HPDE6-E6E7 (cell line): ENCODE measurements at regions not wholly inside any gene's neighbourhood (a gene's known extent, or its start where the extent isn't known, plus 50 kb on each side); places are given as distances from the start of the nearest gene placed in this dataset.

Experiments
- DNase-seq: peaks from one replicate; pipeline ENCODE4 v3.0.0; 2011; ENCODE audit warnings: missing footprints; ENCODE audit errors: extremely low spot score

DNA sequence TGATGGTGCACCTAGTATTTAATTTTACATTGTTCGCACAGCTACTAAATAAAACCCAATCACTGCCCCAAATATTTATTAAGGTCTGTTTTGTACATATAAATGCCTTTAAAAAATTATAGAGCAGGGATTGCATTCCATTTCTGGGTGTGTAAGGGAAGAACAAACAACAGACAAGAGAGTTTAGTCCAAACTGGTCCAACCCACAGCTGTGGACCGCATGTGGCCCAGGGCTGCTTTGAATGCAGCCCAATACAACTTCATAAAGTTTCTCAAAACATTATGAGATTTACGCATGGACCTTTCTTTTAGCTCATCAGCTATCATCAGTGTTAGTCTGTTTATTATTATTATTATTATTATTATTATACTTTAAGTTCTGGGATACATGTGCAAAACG lies 114.8 kb upstream of the LRATD1 start:
- no peak for DNase-seq

DNA sequence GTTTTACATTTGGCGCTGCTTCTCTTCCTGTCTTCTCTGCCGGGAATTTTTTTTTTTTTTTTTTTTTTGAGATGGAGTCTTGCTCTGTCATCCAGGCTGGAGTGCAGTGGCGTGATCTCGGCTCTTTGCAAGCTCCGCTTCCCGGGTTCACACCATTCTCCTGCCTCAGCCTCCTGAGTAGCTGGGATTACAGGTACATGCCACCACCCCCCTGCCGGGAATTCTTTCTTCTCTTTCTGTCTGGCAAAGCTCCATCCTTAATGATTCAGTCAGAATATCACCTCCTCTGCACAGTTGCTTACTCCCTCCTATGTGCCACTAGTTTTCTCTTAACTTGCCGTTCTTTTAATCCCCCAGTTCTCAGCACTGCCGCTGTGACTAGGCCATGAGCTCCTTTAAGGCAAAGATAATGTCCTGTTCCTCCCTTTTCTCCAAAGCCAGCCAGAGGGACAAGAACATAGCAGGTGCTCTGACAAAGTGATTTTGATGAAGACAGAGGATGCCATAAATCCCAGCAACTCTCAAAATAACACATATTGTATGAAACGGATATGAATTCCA lies 112.1 kb upstream of the LRATD1 start:
- DNase-seq, result no peak

DNA sequence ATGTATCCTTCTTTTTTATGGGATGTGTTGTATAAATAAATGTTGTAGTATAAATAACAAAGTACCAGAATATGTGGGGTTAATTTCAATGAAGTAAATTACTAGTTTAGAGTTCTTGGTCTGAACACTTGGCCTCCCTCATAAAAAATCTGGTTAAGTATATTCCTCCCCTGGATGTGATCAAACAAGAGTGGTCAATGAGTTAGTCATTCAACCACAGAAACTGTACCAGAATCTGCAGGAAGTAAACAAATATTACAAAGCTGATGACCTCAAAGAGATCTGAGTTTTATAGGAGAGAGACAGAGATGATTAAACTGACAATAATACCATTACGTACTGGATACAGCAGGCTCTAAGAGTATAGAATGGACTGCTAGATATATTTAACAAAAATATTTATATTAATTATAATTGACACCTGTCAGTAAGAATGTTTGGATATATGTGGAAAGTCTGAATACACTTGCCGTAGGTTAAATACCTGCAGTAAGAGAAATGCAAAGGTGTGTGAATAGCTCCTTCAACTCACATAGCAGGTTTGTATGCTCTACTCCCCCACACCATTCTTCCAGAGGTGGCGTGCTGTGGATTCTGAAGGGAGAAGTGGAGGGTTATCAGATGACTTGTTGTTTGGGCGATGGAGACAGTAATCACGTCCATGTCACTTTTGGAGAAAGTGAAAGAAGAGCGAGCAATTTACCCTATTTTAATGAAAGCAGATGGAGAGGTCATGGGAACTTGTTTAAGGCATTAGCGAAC lies 108.3 kb upstream of the LRATD1 start:
- DNase-seq, result peak; percentile 66

DNA sequence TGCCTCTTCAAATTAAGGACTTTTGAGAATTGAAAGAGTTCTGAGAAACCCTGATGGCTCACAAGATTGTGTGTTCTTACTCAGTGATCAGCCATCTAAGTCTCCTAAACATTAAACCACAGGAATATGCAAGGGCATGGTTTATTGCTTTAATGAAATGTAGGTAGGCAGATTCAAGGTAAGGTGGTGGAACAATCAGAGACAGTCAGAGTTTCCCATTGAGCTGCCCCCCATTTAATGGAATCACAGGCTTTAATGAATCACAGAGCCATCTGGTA lies 107.8 kb upstream of the LRATD1 start:
- no peak for DNase-seq

DNA sequence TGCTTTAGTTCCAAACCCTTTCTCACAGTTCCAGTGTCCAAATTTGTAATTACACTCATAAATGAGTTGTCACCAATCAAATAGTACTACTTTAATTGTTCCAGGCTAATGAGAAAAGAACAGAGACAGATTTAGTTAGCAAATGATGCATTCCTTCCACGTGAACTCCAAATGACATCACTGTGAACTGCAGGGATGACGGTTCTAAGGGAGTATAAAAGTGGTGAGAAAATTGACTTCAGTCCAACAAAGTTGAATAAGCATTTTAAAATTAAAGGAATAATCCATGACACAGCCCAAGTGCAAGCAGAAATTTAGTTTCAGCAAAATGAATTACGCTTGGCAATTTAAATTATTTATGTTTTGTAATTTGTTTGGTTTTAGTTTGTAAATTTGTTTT lies 102.0 kb upstream of the LRATD1 start:
- DNase-seq, result no peak

DNA sequence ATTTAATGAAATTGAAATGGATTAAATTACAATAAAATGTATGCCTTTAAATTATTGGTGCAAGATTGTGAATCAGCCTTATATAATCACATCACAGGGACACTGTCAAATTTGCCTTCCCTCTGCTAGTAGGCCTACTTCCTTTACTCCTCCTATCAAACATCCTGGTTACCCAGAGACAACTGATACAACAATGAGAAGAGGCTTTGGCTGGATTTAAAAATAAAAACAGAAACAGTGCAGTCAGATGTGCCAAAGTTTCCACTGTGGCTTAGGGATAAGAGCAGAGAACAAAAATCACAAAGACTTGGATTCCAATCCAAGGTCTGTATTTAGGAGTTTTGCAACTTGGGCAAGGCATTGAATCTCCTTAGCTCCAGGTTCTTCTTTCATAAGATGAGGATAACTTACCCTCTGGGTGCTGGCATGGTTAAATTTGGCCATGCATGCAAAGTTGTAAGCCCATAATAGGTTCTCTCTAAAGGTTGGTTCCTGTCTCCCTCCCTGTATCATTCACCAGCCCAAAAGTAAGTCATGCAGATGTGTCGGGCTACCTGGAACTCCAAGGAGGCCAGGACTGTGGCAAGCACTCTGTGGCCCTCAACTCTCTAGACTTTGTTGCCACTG lies 99.3 kb upstream of the LRATD1 start:
- DNase-seq, result no peak

DNA sequence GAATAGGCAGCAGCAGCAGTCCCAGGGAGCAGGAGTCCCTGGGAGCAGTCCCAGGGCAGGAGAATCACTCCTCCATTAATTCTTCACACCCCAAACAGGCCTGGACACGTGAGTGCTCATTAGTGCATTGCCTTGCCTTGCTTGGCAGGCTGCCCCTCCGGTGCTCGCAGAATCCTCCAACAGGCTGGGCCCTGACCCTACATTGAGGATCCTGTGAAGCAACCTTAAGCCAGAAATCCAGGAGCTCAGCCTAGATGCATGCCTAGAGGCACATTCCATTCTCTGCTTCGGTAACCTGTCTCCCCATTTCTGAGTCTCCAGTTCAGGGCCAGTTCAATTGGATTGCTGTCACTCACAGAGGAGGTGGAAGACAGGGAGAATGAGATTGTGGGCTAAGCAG lies 97.4 kb upstream of the LRATD1 start:
- peak; percentile 84 for DNase-seq

DNA sequence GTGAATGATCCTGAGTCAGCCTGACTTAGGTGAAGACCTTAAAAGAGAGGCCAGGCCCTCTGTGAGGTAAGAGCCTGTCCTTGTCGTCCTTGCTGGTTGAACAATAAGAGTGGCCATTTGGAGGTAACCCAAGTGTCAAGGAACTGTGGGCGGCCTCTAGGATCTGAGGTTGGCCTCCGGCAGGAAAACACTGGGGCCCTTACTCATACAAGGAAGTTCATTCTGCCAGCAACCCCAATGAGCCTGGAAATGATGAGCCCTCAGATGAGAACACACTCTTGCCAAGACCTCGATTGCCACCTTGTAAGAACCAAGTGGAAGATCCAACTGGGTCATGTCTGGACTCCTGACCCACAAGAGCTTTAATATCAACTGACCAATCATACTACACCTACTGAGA lies 95.5 kb upstream of the LRATD1 start:
- DNase-seq, result no peak

DNA sequence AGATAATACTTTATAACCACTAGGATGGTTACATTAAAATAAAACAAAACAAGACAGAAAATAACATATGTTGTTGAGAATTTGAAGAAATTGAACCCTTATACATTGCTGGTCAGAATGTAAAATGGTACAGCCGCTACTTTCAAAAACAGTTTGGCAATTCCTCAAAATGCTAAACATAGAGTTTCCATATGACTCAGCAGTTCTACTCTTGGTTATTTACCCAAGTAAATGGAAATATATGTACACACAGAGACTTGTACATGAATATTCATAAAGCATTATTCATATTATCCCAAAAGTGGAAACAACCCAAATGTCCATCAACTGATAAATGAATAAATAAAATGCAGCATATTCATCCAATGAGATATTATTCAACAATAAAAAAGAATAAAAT lies 92.5 kb upstream of the LRATD1 start:
- DNase-seq, result no peak

DNA sequence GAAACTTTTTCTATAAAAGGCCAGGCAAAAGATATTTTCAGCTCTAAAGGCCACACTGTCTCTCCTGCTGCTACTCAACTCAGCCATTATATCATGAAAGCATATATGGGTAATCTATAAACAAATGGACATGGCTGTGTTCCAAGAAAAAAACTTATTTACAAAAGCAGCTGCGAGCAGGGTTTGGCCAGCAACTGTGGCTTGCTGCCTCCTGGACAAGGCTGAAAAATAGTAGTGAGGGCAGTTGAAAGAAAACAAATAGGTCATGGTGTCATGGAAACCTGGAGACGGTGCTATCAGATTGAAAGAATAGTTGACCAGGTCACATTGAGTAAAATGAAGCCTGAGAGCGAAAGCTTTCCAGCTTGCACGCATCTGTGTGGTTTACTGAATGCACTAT lies 89.2 kb upstream of the LRATD1 start:
- no peak for DNase-seq

DNA sequence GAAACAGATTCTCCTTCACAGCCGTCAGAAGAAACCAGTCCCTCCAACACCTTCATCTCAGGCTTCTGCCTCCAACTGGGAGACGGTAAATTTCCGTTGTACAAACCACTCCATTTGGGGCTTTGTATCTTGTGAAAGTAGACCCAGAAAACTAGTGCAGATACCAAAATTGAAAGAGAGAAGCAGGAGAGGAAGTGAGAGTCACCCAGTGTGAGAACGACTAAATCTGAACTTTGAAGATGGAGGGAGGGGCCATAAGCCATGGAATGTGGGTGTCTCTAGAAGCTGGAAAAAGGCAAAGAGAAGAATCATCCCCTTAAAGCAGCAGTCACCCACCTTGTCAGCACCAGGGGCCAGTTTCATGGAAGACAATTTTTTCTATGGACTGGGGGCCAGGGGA lies 88.3 kb upstream of the LRATD1 start:
- no peak for DNase-seq

DNA sequence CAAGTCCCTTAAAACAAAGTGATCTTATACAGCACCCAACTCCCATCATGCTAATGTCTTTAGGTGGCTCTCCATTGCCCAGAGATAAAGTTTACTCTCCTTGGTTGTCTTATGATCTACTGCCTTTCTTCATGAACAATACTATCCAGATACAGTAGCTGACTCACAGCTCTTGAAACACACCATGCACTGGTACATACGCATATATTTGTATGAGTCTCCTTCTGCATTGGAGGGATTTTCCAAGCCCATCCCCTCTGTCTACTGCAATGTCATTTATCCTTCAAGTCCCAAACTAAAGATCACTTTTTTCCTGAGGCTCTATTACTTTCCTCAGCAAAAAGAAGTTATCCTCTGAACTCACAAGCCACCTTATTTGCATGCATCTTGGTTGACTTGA lies 84.7 kb upstream of the LRATD1 start:
- DNase-seq, result no peak

DNA sequence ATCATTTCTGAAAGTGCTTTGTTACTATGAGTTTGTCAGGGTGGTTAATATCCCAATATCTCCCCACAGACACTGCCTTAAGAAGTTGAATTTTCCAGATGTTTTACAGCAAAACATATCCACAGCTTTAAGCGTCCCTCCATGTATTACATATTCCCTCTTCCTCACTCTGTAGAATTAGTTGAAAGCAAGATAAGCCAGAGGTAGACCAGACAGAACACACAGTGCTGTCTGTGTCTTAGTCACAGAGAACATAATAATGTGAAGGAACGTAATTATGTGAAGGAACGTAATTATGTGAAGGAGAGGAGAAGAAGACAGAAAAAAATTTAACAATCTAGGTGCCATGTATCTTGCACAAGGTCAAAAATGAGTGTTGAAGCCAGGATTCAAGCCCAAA lies 81.9 kb upstream of the LRATD1 start:
- DNase-seq, result no peak

DNA sequence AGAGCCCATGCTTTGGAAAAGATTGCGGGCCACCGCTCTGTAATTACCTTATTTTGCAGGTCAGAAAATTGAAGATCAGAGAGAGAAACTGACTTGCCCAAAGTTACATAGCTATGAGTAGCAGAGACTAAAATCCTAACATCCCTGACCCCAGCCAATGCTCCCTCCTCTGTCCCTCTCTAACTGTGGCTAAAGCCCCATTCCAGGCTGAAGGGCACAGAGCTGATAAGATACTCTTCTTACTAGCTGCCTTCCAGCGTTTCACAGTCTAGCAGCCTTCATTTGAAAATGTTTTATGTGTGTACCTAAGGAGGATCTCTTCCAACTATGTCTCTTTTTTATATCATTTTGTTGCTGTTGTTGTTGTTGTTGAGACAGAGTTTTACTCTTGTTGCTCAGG lies 81.4 kb upstream of the LRATD1 start:
- no peak for DNase-seq

DNA sequence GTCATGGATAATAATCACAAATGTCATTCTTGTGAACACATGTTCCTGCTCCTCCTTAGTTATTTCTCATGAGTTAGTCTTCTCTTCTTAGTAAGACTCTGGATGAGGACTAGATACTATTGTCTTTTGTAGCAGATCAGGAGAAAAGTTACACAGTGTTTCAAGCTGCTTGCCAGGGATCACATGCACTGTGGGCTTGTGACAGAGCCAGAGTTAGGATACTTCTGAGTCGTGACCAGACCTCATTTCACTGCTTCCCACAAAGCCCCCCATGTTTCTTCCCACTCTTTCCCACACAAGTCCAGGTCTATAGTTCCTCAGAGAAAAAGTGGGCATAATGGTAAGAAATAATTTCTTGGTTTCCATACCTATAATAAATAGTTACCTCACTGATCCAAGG lies 80.2 kb upstream of the LRATD1 start:
- no peak for DNase-seq

DNA sequence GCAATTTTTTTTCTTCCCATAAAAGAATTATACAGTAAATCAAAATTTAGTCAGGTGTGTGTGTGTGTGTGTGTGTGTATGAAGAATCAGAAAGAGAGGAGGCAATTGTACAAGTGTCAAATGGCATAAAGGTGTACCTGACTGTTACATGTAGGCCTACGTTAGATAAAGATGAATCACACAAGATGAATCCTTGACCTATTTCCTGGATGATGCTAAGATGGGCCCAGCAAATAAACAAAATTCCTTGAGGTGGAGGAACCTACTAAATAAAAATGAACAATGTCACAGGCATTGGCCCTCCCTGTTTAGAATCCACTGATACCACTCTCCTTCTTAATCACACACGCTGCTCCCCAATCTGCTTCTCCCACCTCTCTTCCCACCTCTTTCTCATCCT lies 79.7 kb upstream of the LRATD1 start:
- DNase-seq, result no peak

DNA sequence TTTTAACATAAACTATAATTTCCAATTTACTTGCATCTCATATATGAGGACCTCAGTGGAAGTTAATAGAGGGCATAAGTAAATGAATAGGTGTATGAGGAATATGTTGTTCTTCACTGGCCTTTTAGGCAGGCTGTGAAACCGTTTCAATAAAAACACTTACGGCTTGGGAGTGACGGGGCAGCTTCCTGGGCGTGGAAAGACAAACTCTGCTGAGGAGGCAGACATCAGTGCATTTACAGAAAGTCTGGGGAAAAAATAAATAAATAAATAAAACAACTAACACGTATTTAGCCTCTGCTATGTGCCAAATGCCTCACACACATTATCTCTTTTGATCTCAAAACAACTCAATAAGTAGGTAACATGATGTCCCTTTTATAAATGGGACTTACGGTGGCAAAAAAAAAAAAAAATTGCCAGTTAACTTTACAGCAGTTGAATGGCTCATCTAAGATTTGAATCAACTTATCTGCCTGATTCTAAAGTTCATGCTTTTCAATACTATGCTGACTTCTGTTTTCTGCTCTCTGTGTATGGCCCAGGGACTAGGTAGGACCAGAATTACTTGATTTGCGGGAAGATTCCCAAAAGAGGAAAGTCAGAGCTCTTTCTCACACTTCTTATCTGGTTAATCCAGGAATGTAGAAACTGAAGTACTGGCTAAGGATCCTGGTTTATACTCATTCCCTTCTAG lies 77.5 kb upstream of the LRATD1 start:
- no peak for DNase-seq

DNA sequence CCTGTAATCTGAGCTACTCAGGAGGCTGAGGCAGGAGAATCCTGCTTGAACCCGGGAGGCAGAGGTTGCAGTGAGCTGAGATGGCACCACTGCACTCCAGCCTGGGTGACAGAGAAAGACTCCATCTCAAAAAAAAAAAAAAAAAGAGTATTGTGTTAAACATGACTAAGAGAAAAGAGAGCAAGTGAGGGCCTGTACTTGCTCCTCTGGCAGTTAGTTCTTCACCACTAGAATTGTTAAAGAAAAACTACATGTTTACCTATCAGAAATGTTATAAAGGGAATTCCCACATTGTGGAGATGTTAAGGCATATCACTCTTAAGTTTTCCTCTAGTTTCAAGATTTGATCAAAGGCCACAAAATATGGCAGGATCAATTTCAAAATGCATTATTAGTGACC lies 75.4 kb upstream of the LRATD1 start:
- DNase-seq, result peak; percentile 44

DNA sequence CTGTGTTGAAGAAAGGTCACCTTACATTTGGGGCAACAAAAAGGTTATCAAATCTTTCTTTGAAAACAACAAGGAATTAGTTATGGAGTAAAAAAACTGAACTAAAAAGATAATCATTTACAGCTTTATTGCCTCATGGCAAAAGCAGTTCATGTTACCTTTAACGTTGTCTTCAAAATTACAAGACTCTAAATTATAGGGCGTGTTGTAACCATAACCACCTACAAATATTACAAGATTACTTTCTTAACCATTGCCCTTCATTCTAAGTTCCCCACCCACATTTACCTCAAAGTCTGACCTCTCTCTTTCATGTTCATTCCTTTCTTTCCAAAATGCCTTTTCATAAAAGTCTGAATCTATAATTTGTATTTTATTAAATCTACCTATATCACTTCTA lies 74.6 kb upstream of the LRATD1 start:
- no peak for DNase-seq

DNA sequence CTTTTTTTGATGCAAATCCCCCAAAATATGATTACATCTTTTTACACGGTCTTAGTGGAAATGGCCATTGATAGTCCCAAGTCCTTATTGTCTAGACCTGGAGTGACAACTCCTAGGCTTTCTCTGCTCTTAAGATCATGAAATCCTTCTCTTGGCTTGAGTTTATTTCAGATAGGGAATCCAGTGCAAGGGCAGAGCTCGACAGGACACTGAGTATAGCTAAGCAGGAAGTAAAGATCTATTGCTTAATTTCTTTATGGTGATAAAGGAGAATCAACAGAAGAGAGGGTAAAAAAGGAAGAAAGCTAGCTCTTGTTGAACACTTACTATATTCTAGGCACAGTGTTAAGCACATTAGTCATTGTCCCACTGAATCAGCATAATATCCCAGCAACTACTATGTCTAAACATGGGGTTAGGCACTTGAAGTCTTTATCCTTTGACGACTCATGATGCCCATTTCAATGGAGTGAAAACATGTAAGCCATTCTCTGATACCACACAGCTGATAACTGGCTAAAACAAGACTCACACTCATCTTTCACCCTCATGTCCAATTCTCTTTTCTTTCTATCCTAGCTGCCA lies 74.1 kb upstream of the LRATD1 start:
- DNase-seq, result no peak

DNA sequence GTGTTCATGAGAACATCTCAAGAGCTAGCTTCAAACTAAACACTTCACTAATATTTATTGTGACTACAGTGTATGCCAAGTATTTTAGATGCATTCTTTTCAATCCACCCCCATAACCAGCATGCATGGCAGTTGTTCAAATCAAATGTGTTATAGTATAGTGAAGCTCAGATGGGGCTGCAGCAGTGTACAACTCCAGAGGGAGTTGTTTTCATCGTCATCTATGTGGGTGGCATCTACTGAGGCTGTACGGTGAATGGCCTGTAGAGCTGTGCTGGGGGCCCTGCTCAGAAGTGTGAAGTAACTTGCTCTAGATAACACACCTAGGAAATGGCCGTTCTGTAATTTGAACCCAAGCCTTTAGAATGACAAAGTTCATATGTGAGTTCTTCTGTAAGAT lies 71.8 kb upstream of the LRATD1 start:
- no peak for DNase-seq

DNA sequence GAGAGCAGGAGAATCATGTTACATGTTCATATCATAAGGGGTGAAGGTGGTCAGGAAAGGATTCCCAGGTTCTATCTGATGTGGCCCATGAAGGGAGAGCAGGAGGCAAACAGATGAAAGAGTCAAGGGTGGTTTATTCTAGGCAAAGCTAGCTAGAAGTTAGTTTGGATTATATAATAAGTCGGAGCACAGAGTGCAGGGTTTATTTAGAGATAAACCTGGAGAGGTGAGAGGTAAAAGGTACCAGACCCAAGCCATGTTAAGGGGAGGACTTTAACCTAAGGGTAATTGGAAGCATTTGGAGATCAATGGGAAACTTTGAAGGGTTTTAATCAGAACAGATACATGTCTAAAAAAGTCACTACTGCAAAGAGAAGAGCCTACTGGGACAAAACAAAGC lies 69.2 kb upstream of the LRATD1 start:
- DNase-seq, result no peak

DNA sequence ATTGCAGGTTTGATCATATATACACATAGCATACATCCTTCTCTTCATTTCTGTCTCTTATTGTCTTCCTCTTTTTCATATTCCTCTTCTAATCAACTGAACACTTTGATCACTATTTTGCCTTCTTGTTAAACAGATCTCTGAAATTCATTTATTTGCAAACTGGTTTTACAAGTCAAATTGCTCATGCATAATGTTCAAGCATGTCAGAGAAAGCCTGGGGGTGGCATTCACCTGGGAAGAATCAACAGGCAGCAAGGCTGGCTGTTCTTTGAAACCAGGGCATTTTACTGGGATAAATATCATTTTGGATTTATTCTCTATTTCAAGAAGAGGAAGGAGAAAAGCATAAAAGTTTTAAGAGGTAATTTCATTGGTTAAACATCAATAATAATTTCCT lies 66.9 kb upstream of the LRATD1 start:
- peak; percentile 34 for DNase-seq
